ENCODE measurements at regions not wholly inside any gene's neighbourhood (a gene's known extent, or its start where the extent isn't known, plus 50 kb on each side); places are given as distances from the start of the nearest gene placed in this dataset.

DNA sequence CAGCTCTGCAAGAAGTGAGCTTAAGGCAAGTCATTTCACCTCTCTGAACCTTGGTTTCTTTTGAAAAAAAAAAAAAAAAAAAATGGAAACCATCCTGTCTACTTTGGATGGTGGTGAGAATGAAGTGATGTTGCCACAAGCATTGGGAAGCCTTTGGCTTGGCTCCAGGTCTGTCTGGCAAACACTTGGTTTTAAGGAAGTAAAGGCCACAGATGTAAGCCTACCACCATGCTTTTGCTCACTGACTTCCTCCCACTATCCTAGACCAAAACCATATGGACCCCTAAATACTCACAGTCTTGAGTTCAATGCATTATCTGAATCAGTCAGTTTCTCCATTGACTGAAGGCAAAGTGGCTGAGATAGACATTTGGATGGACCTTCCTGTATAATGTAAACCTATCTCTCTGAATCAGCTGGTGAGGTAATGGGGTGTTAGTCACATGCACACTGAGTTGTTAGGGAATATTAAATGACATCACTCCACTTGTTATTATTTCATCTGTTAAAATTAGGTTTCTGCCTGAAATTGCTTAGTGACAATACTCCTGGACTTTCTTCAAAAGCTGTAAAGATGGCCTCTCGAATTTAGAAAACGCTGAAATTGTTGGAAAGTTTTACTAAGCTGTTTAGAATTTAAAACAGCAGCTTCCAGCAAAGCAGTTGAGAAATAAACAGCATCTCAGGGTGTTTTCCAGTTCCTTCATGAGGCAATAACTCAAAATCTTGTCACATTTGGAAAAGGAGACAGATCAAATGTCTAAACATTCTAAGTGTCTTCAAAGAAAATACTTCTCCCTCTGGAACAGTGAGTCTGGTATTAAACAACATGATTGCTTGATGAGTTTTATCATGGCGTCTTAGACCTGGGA is 833.5 kb downstream of the DHX35 start (continued):
- TF ChIP-seq, protein P1, sequence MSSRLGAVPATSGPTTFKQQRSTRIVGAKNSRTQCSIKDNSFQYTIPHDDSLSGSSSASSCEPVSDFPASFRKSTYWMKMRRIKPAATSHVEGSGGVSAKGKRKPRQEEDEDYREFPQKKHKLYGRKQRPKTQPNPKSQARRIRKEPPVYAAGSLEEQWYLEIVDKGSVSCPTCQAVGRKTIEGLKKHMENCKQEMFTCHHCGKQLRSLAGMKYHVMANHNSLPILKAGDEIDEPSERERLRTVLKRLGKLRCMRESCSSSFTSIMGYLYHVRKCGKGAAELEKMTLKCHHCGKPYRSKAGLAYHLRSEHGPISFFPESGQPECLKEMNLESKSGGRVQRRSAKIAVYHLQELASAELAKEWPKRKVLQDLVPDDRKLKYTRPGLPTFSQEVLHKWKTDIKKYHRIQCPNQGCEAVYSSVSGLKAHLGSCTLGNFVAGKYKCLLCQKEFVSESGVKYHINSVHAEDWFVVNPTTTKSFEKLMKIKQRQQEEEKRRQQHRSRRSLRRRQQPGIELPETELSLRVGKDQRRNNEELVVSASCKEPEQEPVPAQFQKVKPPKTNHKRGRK (CRISPR knock-in tag; IDR thresholded peaks at IDR 0.05; ENCODE audit: borderline replicate concordance): no peak
- TF ChIP-seq, protein P2, sequence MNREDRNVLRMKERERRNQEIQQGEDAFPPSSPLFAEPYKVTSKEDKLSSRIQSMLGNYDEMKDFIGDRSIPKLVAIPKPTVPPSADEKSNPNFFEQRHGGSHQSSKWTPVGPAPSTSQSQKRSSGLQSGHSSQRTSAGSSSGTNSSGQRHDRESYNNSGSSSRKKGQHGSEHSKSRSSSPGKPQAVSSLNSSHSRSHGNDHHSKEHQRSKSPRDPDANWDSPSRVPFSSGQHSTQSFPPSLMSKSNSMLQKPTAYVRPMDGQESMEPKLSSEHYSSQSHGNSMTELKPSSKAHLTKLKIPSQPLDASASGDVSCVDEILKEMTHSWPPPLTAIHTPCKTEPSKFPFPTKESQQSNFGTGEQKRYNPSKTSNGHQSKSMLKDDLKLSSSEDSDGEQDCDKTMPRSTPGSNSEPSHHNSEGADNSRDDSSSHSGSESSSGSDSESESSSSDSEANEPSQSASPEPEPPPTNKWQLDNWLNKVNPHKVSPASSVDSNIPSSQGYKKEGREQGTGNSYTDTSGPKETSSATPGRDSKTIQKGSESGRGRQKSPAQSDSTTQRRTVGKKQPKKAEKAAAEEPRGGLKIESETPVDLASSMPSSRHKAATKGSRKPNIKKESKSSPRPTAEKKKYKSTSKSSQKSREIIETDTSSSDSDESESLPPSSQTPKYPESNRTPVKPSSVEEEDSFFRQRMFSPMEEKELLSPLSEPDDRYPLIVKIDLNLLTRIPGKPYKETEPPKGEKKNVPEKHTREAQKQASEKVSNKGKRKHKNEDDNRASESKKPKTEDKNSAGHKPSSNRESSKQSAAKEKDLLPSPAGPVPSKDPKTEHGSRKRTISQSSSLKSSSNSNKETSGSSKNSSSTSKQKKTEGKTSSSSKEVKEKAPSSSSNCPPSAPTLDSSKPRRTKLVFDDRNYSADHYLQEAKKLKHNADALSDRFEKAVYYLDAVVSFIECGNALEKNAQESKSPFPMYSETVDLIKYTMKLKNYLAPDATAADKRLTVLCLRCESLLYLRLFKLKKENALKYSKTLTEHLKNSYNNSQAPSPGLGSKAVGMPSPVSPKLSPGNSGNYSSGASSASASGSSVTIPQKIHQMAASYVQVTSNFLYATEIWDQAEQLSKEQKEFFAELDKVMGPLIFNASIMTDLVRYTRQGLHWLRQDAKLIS (CRISPR knock-in tag; IDR thresholded peaks at IDR 0.05; ENCODE audit: borderline replicate concordance): no peak
- TF ChIP-seq, protein P3, sequence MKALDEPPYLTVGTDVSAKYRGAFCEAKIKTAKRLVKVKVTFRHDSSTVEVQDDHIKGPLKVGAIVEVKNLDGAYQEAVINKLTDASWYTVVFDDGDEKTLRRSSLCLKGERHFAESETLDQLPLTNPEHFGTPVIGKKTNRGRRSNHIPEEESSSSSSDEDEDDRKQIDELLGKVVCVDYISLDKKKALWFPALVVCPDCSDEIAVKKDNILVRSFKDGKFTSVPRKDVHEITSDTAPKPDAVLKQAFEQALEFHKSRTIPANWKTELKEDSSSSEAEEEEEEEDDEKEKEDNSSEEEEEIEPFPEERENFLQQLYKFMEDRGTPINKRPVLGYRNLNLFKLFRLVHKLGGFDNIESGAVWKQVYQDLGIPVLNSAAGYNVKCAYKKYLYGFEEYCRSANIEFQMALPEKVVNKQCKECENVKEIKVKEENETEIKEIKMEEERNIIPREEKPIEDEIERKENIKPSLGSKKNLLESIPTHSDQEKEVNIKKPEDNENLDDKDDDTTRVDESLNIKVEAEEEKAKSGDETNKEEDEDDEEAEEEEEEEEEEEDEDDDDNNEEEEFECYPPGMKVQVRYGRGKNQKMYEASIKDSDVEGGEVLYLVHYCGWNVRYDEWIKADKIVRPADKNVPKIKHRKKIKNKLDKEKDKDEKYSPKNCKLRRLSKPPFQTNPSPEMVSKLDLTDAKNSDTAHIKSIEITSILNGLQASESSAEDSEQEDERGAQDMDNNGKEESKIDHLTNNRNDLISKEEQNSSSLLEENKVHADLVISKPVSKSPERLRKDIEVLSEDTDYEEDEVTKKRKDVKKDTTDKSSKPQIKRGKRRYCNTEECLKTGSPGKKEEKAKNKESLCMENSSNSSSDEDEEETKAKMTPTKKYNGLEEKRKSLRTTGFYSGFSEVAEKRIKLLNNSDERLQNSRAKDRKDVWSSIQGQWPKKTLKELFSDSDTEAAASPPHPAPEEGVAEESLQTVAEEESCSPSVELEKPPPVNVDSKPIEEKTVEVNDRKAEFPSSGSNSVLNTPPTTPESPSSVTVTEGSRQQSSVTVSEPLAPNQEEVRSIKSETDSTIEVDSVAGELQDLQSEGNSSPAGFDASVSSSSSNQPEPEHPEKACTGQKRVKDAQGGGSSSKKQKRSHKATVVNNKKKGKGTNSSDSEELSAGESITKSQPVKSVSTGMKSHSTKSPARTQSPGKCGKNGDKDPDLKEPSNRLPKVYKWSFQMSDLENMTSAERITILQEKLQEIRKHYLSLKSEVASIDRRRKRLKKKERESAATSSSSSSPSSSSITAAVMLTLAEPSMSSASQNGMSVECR (CRISPR knock-in tag; IDR thresholded peaks at IDR 0.05; ENCODE audit: borderline replicate concordance): no peak
- TF ChIP-seq, protein P4, sequence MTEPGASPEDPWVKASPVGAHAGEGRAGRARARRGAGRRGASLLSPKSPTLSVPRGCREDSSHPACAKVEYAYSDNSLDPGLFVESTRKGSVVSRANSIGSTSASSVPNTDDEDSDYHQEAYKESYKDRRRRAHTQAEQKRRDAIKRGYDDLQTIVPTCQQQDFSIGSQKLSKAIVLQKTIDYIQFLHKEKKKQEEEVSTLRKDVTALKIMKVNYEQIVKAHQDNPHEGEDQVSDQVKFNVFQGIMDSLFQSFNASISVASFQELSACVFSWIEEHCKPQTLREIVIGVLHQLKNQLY (CRISPR knock-in tag; IDR thresholded peaks at IDR 0.05): no peak
- TF ChIP-seq NFYB (CRISPR knock-in tag; conservative IDR thresholded peaks at IDR 0.05; ENCODE audit: low read depth): no peak
- TF ChIP-seq, protein P5, sequence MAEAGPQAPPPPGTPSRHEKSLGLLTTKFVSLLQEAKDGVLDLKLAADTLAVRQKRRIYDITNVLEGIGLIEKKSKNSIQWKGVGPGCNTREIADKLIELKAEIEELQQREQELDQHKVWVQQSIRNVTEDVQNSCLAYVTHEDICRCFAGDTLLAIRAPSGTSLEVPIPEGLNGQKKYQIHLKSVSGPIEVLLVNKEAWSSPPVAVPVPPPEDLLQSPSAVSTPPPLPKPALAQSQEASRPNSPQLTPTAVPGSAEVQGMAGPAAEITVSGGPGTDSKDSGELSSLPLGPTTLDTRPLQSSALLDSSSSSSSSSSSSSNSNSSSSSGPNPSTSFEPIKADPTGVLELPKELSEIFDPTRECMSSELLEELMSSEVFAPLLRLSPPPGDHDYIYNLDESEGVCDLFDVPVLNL (CRISPR knock-in tag; IDR thresholded peaks at IDR 0.05; ENCODE audit: borderline replicate concordance, low read depth): no peak
- TF ChIP-seq, protein P6, sequence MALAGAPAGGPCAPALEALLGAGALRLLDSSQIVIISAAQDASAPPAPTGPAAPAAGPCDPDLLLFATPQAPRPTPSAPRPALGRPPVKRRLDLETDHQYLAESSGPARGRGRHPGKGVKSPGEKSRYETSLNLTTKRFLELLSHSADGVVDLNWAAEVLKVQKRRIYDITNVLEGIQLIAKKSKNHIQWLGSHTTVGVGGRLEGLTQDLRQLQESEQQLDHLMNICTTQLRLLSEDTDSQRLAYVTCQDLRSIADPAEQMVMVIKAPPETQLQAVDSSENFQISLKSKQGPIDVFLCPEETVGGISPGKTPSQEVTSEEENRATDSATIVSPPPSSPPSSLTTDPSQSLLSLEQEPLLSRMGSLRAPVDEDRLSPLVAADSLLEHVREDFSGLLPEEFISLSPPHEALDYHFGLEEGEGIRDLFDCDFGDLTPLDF (CRISPR knock-in tag; IDR thresholded peaks at IDR 0.05): no peak

DNA sequence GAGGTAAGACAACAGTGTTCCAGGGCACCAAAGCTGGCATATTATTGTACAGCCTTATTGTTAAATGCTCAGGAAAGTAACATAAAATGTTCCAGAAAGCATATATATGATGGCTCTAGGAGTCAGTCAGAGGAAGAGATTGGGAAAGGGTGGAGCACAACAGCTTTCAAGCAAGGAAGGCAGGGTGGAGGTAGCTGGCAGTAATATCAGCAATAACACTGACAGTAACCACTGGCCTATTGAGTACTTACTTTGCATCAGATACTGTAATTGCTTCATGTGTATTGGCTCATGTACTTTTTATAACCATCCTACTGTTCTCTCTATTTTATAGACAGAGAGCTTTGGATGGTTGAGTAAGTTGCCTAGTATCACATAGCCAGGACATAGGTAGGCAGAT is 830.2 kb downstream of the DHX35 start:
- no peaks in the 10 kb centered on the region for H3K9me3 Mint-ChIP-seq
- no peak overlapping the region for H3K27ac Mint-ChIP-seq
- no peak for TF ChIP-seq OVOL2 (CRISPR knock-in tag; IDR thresholded peaks at IDR 0.05; ENCODE audit: borderline replicate concordance)
- TF ChIP-seq NR1H2 (CRISPR knock-in tag; IDR thresholded peaks at IDR 0.05): no peak
- TF ChIP-seq SOX15 (CRISPR knock-in tag; IDR thresholded peaks at IDR 0.05): no peak
- TF ChIP-seq ZNF121 (CRISPR knock-in tag; IDR thresholded peaks at IDR 0.05): no peak
- TF ChIP-seq FOXK1 (CRISPR knock-in tag; IDR thresholded peaks at IDR 0.05): no peak
- TF ChIP-seq, protein P7, sequence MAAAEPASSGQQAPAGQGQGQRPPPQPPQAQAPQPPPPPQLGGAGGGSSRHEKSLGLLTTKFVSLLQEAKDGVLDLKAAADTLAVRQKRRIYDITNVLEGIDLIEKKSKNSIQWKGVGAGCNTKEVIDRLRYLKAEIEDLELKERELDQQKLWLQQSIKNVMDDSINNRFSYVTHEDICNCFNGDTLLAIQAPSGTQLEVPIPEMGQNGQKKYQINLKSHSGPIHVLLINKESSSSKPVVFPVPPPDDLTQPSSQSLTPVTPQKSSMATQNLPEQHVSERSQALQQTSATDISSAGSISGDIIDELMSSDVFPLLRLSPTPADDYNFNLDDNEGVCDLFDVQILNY (CRISPR knock-in tag; IDR thresholded peaks at IDR 0.05): no peak
- TF ChIP-seq, protein P3 (CRISPR knock-in tag; IDR thresholded peaks at IDR 0.05; ENCODE audit: borderline replicate concordance): no peak
- TF ChIP-seq ZNF416 (CRISPR knock-in tag; IDR thresholded peaks at IDR 0.05): no peak
- TF ChIP-seq IRF2 (CRISPR knock-in tag; IDR thresholded peaks at IDR 0.05; ENCODE audit: borderline replicate concordance, low read depth): no peak

More for the DNA sequence above, 830.2 kb downstream of the DHX35 start:
- DNase-seq (ENCODE audit: low spot score) (no peak), ATAC-seq (no peak)
- ChIA-PET CTCF (interaction anchor here (0.6 kb wide), 1 partner anchor 28 kb away, joined by 4 read pairs; no protein-coding TSS in a partner anchor), POLR2A (no interaction called here)
- Mint-ChIP-seq H3K36me3 (no peaks in the 10 kb centered on the region), H3K27me3 (ENCODE audit: low read depth) (no peaks in the 10 kb centered on the region), H3K4me3 (no peak overlapping the region), H3K4me1 (peaks cover 8% of the 10 kb centered on the region)

Data from WTC11 (cell line).